PC-9 (cell line): ENCODE measurements at regions not wholly inside any gene's neighbourhood (a gene's known extent, or its start where the extent isn't known, plus 50 kb on each side); places are given as distances from the start of the nearest gene placed in this dataset.

Experiments
- BruUV-seq: library from RNA; stranded (reverse); fragments of 400-500 nt; replicated peaks from 2 replicates; lab custom pipeline; 2021; lab: Mats Ljungman, UMichigan
- CTCF ChIA-PET: fragments of 300-600 bp; sonication (Branson Sonifier 250); formaldehyde crosslinking; loops from one replicate; lab custom pipeline; 2022; ENCODE audit warnings: antibody characterized with exemption; lab: Charles Lee
- POLR2A ChIA-PET: fragments of 300-600 bp; sonication (Branson Sonifier 250); formaldehyde crosslinking; loops from one replicate; lab custom pipeline; 2022; ENCODE audit warnings: antibody characterized with exemption; ENCODE audit not compliant: unreplicated experiment; lab: Charles Lee
- DNase-seq, 2 experiments: peaks; one replicate each; pipeline versions ENCODE4 v3.0.0 to v3.0.0-alpha.2; 2015 to 2022; ENCODE audit warnings: mixed read lengths in 1 of 2
- H2AFZ ChIP-seq: fragments of 200-600 bp; sonication (generic); 2 replicates; pipeline ENCODE4 v1.8.1; 2017; ENCODE audit warnings: antibody characterized with exemption
- H3F3A ChIP-seq: fragments of 200-600 bp; sonication (generic); 2 replicates; pipeline ENCODE4 v1.8.1; 2017; ENCODE audit warnings: antibody characterized with exemption, mild to moderate bottlenecking, low read depth; ENCODE audit not compliant: insufficient read depth
- H3K27ac ChIP-seq: fragments of 200-600 bp; sonication (generic); 2 replicates; pipeline ENCODE4 v1.6.1; 2016; ENCODE audit warnings: mixed run types
- H3K27me3 ChIP-seq: fragments of 200-600 bp; sonication (generic); 2 replicates; pipeline ENCODE4 v1.6.1; 2016; ENCODE audit warnings: low read depth, mixed run types; ENCODE audit not compliant: insufficient read depth
- H3K36me3 ChIP-seq: fragments of 200-600 bp; sonication (generic); 2 replicates; pipeline ENCODE4 v1.6.1; 2016; ENCODE audit warnings: low read depth, mixed run types
- H3K4me1 ChIP-seq: fragments of 200-600 bp; sonication (generic); replicated peaks from 2 replicates; pipeline ENCODE4 v1.6.1; 2016; ENCODE audit warnings: mixed run types; ENCODE audit not compliant: insufficient read depth
- H3K4me2 ChIP-seq: fragments of 200-600 bp; sonication (generic); 2 replicates; pipeline ENCODE4 v1.6.1; 2017; ENCODE audit warnings: mixed run types
- H3K4me3 ChIP-seq: fragments of 200-600 bp; sonication (generic); 2 replicates; pipeline ENCODE4 v1.6.1; 2016; ENCODE audit warnings: mixed run types
- H3K79me2 ChIP-seq: fragments of 200-600 bp; sonication (generic); 2 replicates; pipeline ENCODE4 v1.6.1; 2017; ENCODE audit warnings: low read depth, mixed run types
- H3K9me2 ChIP-seq: fragments of 200-600 bp; sonication (generic); 2 replicates; pipeline ENCODE4 v1.8.1; 2017; ENCODE audit warnings: mild to moderate bottlenecking; ENCODE audit not compliant: insufficient read depth
- H3K9me3 ChIP-seq: fragments of 200-600 bp; sonication (generic); 2 replicates; pipeline ENCODE4 v1.8.1; 2016; ENCODE audit warnings: low read depth; ENCODE audit not compliant: insufficient read depth
- H4K20me1 ChIP-seq: fragments of 200-600 bp; sonication (generic); 2 replicates; pipeline ENCODE4 v1.8.1; 2017; ENCODE audit not compliant: insufficient read depth
- EZH2 ChIP-seq: fragments of 200-600 bp; sonication (generic); IDR thresholded peaks from 2 replicates; pipeline ENCODE4 v1.8.0; 2017; ENCODE audit warnings: antibody characterized with exemption, low read depth
- intact Hi-C: fragments of 100-400 bp; cut with micrococcal nuclease; formaldehyde crosslinking; loops from one replicate; pipeline ENCODE4 v1.10.0; 2022; ENCODE audit not compliant: unreplicated experiment
- TF ChIP-seq, protein P1 (sequence below): fragments of 200-600 bp; sonication (generic); conservative IDR thresholded peaks from 2 replicates; pipeline ENCODE4 v1.6.1; 2017; ENCODE audit warnings: mixed run types, antibody characterized with exemption, mild to moderate bottlenecking, moderate library complexity

DNA sequence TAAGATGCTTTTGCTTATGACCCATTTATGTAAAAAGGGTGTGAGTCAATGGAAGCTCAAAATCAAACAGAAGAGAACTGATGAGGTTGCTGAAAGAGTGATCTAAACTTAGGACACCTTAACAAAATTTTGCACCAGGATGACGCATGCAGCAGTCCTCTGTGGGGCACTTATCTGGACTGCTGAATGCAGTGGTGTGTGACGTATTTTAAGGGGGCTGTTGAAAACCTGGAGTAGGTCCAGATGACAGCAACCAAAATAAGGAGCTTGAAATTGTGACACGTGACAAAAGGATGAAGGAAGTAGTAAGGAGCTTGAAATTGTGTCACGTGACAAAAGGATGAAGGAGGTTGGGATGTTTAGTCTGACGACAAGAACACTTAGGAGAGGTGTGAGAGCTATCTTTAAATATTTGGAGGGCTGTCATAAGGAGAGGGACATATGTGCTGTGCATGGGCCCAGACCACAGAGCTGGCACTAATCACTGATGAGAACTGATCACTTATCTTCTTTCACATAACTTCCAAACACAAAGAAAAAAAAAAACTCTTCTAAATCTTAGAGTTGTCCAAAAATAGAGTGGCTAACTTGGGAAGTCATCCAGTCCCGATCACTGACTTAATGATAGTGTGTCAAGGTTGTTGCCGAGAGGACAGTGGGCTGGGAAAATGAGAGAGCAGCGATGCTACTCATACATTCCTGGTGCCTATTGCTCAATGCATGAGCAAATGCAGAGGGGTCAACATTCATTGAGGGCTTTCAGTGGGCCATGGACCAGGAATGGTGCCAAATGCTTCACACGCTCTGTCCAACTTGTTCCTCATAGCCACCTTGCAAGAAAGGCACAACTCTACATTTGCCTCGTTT lies 264.2 kb upstream of the ZFHX3 start:
- peaks cover 55% of the 10 kb centered on the region for H3K27me3 ChIP-seq
- H3F3A ChIP-seq = no peaks in the 10 kb centered on the region
- H3K4me3 ChIP-seq = no peak overlapping the region
- H3K27ac ChIP-seq = no peak overlapping the region
- ChIA-PET POLR2A (no interaction called here), CTCF (no interaction called here)
- H3K4me2 ChIP-seq = no peak overlapping the region
- no peak for DNase-seq
- H3K4me1 ChIP-seq = no peaks in the 10 kb centered on the region
- H2AFZ ChIP-seq = no peak overlapping the region
- no peaks in the 10 kb centered on the region for H3K79me2 ChIP-seq
- no peaks in the 10 kb centered on the region for H3K36me3 ChIP-seq
- H3K9me3 ChIP-seq = no peaks in the 10 kb centered on the region
- intact Hi-C loops = no loop called here
- no TSS peak for BruUV-seq
- no peaks in the 10 kb centered on the region for H4K20me1 ChIP-seq
- TF ChIP-seq, protein P1, sequence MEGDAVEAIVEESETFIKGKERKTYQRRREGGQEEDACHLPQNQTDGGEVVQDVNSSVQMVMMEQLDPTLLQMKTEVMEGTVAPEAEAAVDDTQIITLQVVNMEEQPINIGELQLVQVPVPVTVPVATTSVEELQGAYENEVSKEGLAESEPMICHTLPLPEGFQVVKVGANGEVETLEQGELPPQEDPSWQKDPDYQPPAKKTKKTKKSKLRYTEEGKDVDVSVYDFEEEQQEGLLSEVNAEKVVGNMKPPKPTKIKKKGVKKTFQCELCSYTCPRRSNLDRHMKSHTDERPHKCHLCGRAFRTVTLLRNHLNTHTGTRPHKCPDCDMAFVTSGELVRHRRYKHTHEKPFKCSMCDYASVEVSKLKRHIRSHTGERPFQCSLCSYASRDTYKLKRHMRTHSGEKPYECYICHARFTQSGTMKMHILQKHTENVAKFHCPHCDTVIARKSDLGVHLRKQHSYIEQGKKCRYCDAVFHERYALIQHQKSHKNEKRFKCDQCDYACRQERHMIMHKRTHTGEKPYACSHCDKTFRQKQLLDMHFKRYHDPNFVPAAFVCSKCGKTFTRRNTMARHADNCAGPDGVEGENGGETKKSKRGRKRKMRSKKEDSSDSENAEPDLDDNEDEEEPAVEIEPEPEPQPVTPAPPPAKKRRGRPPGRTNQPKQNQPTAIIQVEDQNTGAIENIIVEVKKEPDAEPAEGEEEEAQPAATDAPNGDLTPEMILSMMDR = no peak
- no peak for TF ChIP-seq EZH2
- no peaks in the 10 kb centered on the region for H3K9me2 ChIP-seq

DNA sequence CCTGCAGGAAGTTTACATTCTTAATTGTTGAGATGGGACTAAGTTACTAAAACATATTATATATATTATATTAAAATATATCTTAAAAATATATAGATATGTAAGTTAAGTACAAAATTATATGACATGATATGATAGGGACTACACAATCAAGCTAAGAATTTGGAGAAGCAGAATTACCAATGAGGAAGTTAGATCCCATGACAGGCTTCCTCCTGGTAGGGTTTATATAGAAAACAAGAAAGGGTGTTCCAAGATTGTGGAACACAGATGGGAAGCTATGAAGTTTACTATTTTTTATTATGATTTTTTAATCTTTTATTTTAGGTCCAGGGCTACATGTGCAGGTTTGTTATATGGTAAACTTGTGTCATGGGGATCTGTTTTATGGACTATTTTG lies 260.8 kb upstream of the ZFHX3 start:
- no TSS peak for BruUV-seq
- Histone ChIP-seq H3K27ac (no peak overlapping the region), H3K4me2 (no peak overlapping the region), H3K27me3 (peaks cover 63% of the 10 kb centered on the region), H3F3A (no peaks in the 10 kb centered on the region), H3K4me3 (no peak overlapping the region), H3K9me3 (no peaks in the 10 kb centered on the region), H3K36me3 (no peaks in the 10 kb centered on the region), H3K9me2 (no peaks in the 10 kb centered on the region), H2AFZ (no peak overlapping the region), H3K4me1 (no peaks in the 10 kb centered on the region), H4K20me1 (no peaks in the 10 kb centered on the region), H3K79me2 (no peaks in the 10 kb centered on the region)
- intact Hi-C loops = no loop called here
- no peak for TF ChIP-seq EZH2
- TF ChIP-seq, protein P1 = no peak
- CTCF ChIA-PET = no interaction called here
- POLR2A ChIA-PET = no interaction called here
- no peak for DNase-seq

DNA sequence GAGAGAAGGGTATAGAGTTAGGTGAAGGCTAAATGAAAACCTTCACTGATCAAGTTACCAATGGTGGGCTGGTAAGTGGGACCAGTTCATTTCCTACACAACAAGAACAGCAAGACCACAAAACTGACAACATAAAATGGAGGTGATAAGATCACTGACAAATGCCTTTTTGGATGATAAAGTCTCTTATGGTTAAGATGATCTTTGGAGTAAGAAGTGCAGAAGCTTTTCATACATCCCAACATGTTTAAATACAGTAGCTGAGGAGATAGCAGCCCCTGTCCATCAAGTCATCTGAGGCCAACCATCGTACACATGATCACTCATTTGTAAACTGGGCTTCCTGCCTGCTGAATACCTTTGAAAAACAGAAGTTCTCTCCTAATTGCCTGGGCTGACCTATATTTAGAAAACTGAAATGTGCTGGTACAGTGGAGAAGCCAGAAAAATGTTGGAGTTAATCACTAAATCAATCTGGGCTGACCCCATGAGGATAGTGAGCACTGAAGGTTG lies 259.0 kb upstream of the ZFHX3 start:
- Histone ChIP-seq H3K4me3 (no peak overlapping the region), H4K20me1 (no peaks in the 10 kb centered on the region), H3K9me3 (no peaks in the 10 kb centered on the region), H3K27ac (no peak overlapping the region), H3K4me2 (no peak overlapping the region), H3K27me3 (peaks cover 76% of the 10 kb centered on the region), H2AFZ (no peak overlapping the region), H3K9me2 (no peaks in the 10 kb centered on the region), H3K79me2 (no peaks in the 10 kb centered on the region), H3K4me1 (no peaks in the 10 kb centered on the region), H3F3A (no peaks in the 10 kb centered on the region), H3K36me3 (no peaks in the 10 kb centered on the region)
- CTCF ChIA-PET = no interaction called here
- TF ChIP-seq EZH2 = no peak
- TF ChIP-seq, protein P1 = no peak
- POLR2A ChIA-PET = no interaction called here
- BruUV-seq = no TSS peak
- intact Hi-C loops = no loop called here
- DNase-seq = no peak
